Natural killer cell (primary cell): ENCODE measurements at regions not wholly inside any gene's neighbourhood (a gene's known extent, or its start where the extent isn't known, plus 50 kb on each side); places are given as distances from the start of the nearest gene placed in this dataset.

Experiments
- ATAC-seq, 3 donors: fragments of 150-1000 bp in 2 of 3; fragments of 200-7000 bp in 1 of 3; cut with Tn5 transposase; 1 replicate in 1 of 3; 2 replicates in 2 of 3; pipeline ENCODE4 v1.10.0; 2021; ENCODE audit warnings: mild to moderate bottlenecking in 2 of 3, moderate library complexity in 2 of 3
- DNase-seq, 2 donors: peaks; one replicate each; pipeline versions ENCODE4 v3.0.0 to v3.0.0-alpha.2; 2013 to 2021; ENCODE audit warnings: mixed read lengths in 1 of 2
- H3K27ac ChIP-seq: one replicate; pipeline ENCODE4 v1.5.1; 2013; ENCODE audit warnings: mild to moderate bottlenecking, low read length
- H3K27me3 ChIP-seq: one replicate; pipeline ENCODE4 v1.6.1; 2013; ENCODE audit warnings: low read length; ENCODE audit not compliant: control insufficient read depth, insufficient read depth
- H3K36me3 ChIP-seq: one replicate; pipeline ENCODE4 v1.6.1; 2013; ENCODE audit warnings: low read length; ENCODE audit not compliant: control insufficient read depth, insufficient read depth
- H3K4me1 ChIP-seq: one replicate; pipeline ENCODE4 v1.6.1; 2013; ENCODE audit warnings: low read length; ENCODE audit not compliant: control insufficient read depth, insufficient read depth
- H3K4me3 ChIP-seq: one replicate; pipeline ENCODE4 v1.5.1; 2013; ENCODE audit warnings: low read length
- H3K9me3 ChIP-seq: one replicate; pipeline ENCODE4 v1.6.1; 2013; ENCODE audit warnings: low read length; ENCODE audit not compliant: control insufficient read depth, insufficient read depth
- H3K27ac Mint-ChIP-seq, 2 donors: one replicate each; pipeline ENCODE4 v1.8.0; 2022; ENCODE audit warnings: mild to moderate bottlenecking in 2 of 2, mixed read lengths in 2 of 2, moderate library complexity in 1 of 2
- H3K27me3 Mint-ChIP-seq, 2 donors: one replicate each; pipeline ENCODE4 v1.8.0; 2022; ENCODE audit warnings: low read depth in 2 of 2, mixed read lengths in 2 of 2
- H3K36me3 Mint-ChIP-seq: one replicate; pipeline ENCODE4 v1.8.0; 2022; ENCODE audit warnings: mixed read lengths
- H3K4me1 Mint-ChIP-seq, 2 donors: one replicate each; pipeline ENCODE4 v1.8.0; 2022; ENCODE audit warnings: mixed read lengths in 2 of 2
- H3K4me3 Mint-ChIP-seq: one replicate; pipeline ENCODE4 v1.8.0; 2022; ENCODE audit warnings: mild to moderate bottlenecking, moderate library complexity, mixed read lengths
- H3K9me3 Mint-ChIP-seq, 2 donors: one replicate each; pipeline ENCODE4 v1.8.0; 2022; ENCODE audit warnings: mixed read lengths in 2 of 2
- WGBS: methylation state at CpG from one replicate; pipeline ENCODE4 v1.1.7; 2013; ENCODE audit warnings: missing lambda C conversion rate; ENCODE audit not compliant: insufficient coverage; 5-methylcytosine and 5-hydroxymethylcytosine counted together
- intact Hi-C: fragments of 100-400 bp; cut with micrococcal nuclease; formaldehyde crosslinking; loops from one replicate; pipeline ENCODE4 v1.14.2; 2022
- TF ChIP-seq, protein P1 (sequence below): fragments of 200-600 bp; IDR thresholded peaks from one replicate; pipeline ENCODE4 v1.8.0; 2022; ENCODE audit warnings: antibody characterized with exemption

DNA sequence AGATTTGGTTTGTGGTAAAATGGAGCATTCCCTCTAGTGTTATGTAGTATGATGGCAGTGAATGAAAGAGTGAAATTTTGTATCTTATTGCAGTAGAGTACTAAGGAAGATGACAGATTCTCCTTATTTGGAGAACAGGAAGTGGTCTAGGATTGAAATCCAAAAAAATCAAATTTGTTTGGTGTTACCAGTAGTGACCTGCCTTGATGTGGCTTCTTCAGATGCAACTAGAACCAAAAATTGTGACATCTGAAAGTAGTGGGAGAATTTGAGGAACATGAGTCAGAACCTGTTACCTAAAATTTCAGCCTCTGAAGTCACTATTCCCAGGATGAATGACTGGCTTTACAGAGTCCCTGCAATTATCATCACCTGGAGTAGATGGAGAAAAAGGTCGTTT, 165.9 kb downstream of the KLF5 start:
- Mint-ChIP-seq H3K9me3 (no peaks in the 10 kb centered on the region), H3K36me3 (no peaks in the 10 kb centered on the region), H3K4me1 (peaks cover 27 to 28% of the 10 kb centered on the region in 2 donors), H3K4me3 (no peak overlapping the region), H3K27me3 (peaks cover under 1 to 8% of the 10 kb centered on the region in 2 donors), H3K27ac (no peak overlapping the region)
- no peaks in the 10 kb centered on the region for H3K9me3 ChIP-seq
- TF ChIP-seq, protein P1, sequence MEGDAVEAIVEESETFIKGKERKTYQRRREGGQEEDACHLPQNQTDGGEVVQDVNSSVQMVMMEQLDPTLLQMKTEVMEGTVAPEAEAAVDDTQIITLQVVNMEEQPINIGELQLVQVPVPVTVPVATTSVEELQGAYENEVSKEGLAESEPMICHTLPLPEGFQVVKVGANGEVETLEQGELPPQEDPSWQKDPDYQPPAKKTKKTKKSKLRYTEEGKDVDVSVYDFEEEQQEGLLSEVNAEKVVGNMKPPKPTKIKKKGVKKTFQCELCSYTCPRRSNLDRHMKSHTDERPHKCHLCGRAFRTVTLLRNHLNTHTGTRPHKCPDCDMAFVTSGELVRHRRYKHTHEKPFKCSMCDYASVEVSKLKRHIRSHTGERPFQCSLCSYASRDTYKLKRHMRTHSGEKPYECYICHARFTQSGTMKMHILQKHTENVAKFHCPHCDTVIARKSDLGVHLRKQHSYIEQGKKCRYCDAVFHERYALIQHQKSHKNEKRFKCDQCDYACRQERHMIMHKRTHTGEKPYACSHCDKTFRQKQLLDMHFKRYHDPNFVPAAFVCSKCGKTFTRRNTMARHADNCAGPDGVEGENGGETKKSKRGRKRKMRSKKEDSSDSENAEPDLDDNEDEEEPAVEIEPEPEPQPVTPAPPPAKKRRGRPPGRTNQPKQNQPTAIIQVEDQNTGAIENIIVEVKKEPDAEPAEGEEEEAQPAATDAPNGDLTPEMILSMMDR: no peak
- H3K4me1 ChIP-seq: no peaks in the 10 kb centered on the region
- intact Hi-C loops: no loop called here
- WGBS: no CpG with 5 or more reads among the region's 1 CpG
- no peak for ATAC-seq
- H3K36me3 ChIP-seq: no peaks in the 10 kb centered on the region
- DNase-seq: peak in 1 of 2 donors; percentile 14
- no peaks in the 10 kb centered on the region for H3K27me3 ChIP-seq
- no peak overlapping the region for H3K27ac ChIP-seq
- no peak overlapping the region for H3K4me3 ChIP-seq

DNA sequence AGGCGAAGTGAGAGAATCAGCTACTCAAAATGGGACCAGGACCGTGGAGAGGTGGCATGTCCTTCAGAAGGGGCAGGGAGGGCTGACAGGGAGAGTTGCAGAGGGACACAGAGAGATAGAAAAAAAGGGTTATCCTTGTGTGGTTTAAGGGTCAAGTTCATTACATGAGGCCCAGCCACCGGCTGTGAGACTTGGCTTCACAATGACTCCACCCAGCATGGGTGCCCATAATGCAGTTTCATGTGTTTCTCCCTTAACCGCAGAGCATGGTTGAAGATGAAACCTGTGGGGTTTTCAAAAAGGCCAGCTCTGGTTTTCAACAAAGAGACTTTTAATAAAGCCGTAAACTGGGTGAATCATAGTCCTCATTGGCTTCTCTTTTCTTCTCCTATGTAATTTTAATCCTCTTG, 164.6 kb downstream of the KLF5 start:
- Mint-ChIP-seq H3K9me3 (no peaks in the 10 kb centered on the region), H3K4me1 (peaks cover 14 to 15% of the 10 kb centered on the region in 2 donors), H3K4me3 (no peak overlapping the region), H3K27ac (no peak overlapping the region), H3K36me3 (no peaks in the 10 kb centered on the region), H3K27me3 (peaks cover 7 to 8% of the 10 kb centered on the region in 2 donors)
- intact Hi-C loops: no loop called here
- H3K4me3 ChIP-seq: no peak overlapping the region
- 67% methylated on average over 5 of the region's 5 CpGs for WGBS
- TF ChIP-seq, protein P1: no peak
- no peaks in the 10 kb centered on the region for H3K27me3 ChIP-seq
- no peaks in the 10 kb centered on the region for H3K4me1 ChIP-seq
- no peak for ATAC-seq
- no peak for DNase-seq
- no peak overlapping the region for H3K27ac ChIP-seq
- no peaks in the 10 kb centered on the region for H3K36me3 ChIP-seq
- no peaks in the 10 kb centered on the region for H3K9me3 ChIP-seq

DNA sequence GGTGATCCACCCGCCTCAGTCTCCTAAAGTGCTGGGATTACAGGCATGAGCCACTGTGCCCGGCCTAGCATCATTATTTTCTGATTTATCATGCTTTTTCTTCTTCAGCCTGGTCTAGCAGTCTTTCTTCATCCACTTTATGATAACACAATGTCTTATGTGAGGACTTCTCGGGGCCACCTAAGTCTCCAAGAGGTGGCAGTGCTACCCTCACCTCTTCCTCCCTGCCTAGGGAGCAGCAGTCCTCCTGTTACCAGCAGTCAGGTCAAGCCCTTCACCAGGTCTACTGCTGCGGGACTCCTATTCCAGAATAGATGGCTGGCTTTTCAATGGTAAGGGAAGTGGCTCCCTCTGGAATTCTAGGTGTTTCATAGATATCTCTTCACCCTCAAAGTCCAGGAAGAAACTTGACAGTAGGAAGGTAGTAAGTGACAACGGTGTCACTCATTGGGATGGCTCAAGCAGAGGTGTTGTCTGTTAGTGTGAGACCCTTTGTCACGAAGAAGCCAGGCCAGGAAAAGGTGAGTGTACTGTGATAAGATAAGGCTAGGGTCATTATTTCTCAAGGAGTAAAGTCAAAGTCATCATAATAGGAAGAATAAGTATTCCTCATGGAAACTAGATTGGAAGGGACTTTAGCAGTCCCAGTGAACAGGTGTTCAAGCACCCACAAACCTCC, 164.0 kb downstream of the KLF5 start:
- ATAC-seq: no peak
- Mint-ChIP-seq H3K27me3 (peaks cover 7 to 12% of the 10 kb centered on the region in 2 donors), H3K27ac (no peak overlapping the region), H3K4me1 (peaks cover 9 to 11% of the 10 kb centered on the region in 2 donors), H3K9me3 (no peaks in the 10 kb centered on the region), H3K4me3 (no peak overlapping the region), H3K36me3 (no peaks in the 10 kb centered on the region)
- Histone ChIP-seq H3K27ac (no peak overlapping the region), H3K9me3 (no peaks in the 10 kb centered on the region), H3K36me3 (no peaks in the 10 kb centered on the region), H3K4me3 (no peak overlapping the region), H3K4me1 (no peaks in the 10 kb centered on the region), H3K27me3 (no peaks in the 10 kb centered on the region)
- intact Hi-C loops: no loop called here
- TF ChIP-seq, protein P1: no peak
- WGBS: 90% methylated on average over 6 of the region's 6 CpGs
- no peak for DNase-seq
